Cerebellar cortex (tissue), 1 donor: ENCODE measurements at regions not wholly inside any gene's neighbourhood (a gene's known extent, or its start where the extent isn't known, plus 50 kb on each side); places are given as distances from the start of the nearest gene placed in this dataset.
"Not testable (repeated sequence)": the region's sequence is repeated elsewhere in the genome, so short reads cannot be mapped to it uniquely, and the experiment has no call there.

Source experiments
- DNase-seq: peaks from one replicate; pipeline ENCODE4 v3.0.0-alpha.2; 2015; ENCODE audit warnings: low spot score

GRCh38 chr3:110955301-110955880, 116.2 kb upstream of the NECTIN3 start:
- no peak for DNase-seq

GRCh38 chr3:110956081-110956480, 115.5 kb upstream of the NECTIN3 start:
- DNase-seq, result no peak

- no peak for DNase-seq
Observed at GRCh38 chr3:110957247-110958025, 114.2 kb upstream of the NECTIN3 start.

GRCh38 chr3:110958313-110959147, 113.1 kb upstream of the NECTIN3 start:
- DNase-seq, result no peak

- no peak for DNase-seq
Observed at GRCh38 chr3:110965976-110966375, 105.6 kb upstream of the NECTIN3 start.

GRCh38 chr3:110966966-110967663, 104.5 kb upstream of the NECTIN3 start:
- DNase-seq, result no peak

GRCh38 chr3:110968076-110968475, 103.5 kb upstream of the NECTIN3 start:
- no peak for DNase-seq

GRCh38 chr3:110969229-110970211, 102.1 kb upstream of the NECTIN3 start:
- DNase-seq, result no peak

- no peak for DNase-seq
Observed at GRCh38 chr3:110971010-110971601, 100.5 kb upstream of the NECTIN3 start.

GRCh38 chr3:110973263-110973895, 98.2 kb upstream of the NECTIN3 start:
- no peak for DNase-seq

GRCh38 chr3:110974902-110975301, 96.7 kb upstream of the NECTIN3 start:
- no peak for DNase-seq

GRCh38 chr3:110984456-110985250, 87.0 kb upstream of the NECTIN3 start:
- no peak for DNase-seq

- DNase-seq, result no peak
Observed at GRCh38 chr3:110989446-110989845, 82.2 kb upstream of the NECTIN3 start.

GRCh38 chr3:110995461-110996231, 76.0 kb upstream of the NECTIN3 start:
- DNase-seq, result no peak

- not testable (repeated sequence) for DNase-seq
Observed at GRCh38 chr3:110998766-110999165, 72.8 kb upstream of the NECTIN3 start.

GRCh38 chr3:111006485-111006884, 65.1 kb upstream of the NECTIN3 start:
- DNase-seq, result not testable (repeated sequence)

GRCh38 chr3:111012388-111013248, 59.0 kb upstream of the NECTIN3 start:
- DNase-seq, result no peak
